Stimulated activated CD4-positive, alpha-beta T cell treated with anti-CD3 and anti-CD28 coated beads, Interleukin-4, amount 100 ng/mL, for 1 hour (primary cell): ENCODE measurements at regions not wholly inside any gene's neighbourhood (a gene's known extent, or its start where the extent isn't known, plus 50 kb on each side); places are given as distances from the start of the nearest gene placed in this dataset.

Experiments
- DNase-seq: peaks from one replicate; pipeline ENCODE4 v3.0.0-alpha.2; 2020

DNA sequence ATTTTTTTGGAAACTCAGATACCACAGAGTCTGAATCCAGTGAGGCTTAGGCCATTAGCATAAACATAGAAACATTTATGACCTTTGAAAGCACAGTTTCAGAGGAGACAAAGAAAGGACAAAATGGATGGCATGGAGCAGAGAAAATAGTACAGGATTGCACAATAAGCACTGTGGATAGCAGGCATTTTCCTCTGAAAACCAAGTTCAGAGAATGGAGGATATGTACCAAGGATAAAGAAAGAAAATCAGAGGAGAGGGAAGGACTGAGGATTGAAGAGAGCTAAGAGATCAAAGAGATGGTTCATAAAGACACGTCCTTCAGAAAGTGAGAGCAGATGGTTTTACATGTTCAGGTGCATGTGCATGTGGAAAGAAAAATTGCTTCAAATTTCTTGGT is 707.2 kb upstream of the CELF2 start:
- DNase-seq, result no peak

DNA sequence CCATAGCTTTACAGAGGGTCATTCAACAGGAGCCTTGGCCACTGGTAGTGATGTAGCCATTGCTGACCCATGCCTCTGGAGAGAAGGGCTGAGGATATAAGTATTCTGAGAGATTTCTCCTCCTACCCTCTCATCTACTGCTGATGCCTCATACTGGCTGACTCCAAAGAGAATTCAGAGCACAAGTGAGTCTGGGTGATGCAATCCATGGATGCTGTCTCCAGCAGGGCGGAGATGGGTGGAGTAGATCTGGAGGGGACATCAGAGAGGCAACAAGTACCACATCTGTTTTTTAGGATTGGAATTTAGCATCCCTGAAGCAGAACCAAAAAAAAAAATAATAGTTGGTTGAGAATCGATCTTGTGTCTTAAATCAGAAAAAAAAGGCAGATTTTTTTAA is 705.7 kb upstream of the CELF2 start:
- DNase-seq, result no peak

DNA sequence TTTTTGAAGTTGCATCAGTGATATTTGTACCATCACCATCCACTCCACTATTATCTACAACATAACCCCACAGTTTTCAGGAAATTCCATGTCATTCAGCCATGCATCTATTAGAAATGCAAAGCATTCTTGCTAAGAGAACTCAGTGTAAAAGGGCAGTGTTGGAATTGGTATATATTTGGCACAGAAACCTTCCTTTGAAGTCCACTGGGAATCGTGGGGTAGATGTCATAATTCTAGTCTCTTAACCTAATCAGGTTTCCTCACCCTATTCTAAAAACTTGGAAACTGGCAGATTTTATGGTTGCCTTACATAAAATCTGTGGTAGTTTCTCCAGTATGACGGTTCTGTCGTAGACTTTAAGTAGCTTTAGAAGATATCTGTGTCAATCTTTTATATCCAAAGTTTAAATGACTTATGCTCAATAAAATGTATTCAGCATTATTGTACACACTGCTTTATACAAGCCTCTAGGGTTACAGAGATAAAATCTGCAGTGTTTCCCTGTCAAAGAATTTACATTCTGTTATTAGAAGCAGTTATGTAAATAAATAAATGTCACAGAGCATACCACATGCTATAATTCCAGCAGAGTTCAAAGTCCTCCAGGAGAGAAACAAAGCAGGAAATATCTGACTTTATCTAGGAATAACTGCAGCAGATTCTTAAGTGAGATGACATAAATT is 704.4 kb upstream of the CELF2 start:
- DNase-seq, result no peak

DNA sequence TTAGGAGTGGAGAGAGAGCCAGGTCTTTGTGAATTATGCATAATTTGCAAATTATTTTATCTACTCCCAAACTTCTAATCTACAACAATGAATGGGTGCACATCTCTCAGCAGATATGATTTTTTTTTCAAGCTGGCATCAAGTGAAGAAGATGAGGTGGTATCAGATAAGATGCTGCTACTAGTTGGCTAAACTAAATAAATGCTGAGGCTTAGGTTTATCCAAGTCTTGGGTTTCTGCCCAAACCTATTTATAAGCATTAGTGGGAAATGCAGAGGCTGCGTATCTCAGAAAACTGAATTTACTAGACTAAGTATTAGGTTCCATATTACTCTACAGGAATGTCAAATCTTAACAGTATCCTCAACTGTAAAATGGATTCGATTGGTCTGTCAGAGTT is 703.0 kb upstream of the CELF2 start:
- DNase-seq, result no peak

DNA sequence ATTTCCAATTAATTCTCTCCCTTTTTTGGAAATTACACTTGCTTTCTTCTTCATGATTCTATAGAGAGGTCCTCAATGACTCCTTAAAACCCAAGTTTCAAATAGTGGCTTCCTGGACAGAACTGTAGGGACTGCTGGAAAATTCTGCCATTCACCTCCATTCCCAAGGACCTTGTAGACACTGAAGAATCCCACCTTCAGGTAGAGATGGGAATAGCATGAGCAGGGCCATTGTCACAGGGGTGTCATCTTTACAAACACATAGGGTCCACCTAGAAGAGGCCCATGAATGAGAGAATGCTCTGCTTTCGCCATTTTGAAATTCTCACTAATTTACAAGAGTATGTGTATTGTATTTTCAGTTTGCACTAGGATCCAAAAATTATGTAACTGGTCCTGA is 701.7 kb upstream of the CELF2 start:
- DNase-seq, result no peak

DNA sequence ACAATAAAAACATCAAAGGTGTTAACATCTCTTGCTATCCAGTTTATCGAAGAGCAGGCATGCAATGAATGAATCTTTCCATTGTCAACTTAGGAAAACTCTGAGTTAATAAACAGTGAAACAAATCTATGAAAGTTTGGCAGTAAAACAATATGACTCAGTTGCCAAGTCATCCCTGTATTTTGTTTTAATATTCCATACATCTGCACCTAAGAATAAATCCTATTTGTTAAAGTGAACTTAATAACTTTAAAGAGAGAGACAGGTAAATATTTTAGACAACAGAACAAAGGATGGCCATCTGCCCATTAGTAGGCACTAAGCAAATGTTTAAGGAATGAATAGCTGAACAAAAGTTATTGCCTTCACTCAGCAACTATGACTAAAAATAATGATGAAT is 700.5 kb upstream of the CELF2 start:
- DNase-seq, result no peak

DNA sequence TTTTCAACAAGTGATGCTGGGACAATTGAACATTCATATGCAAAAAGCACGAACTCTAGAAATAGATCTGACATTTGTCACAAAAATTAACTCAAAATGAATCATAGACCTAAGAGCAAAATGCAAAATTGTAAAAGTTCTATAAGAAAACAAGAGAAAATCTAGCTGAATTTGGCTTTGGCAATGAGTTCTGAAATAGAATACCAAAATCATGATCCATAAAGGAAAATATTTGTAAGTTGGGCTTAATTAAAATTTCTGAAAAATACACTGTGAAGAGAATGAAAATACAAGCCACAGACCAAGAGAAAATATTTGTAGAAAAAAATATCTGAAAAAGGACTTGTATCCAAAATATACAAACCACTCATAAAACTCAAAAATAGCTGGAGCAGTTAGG is 698.8 kb upstream of the CELF2 start:
- no peak for DNase-seq

DNA sequence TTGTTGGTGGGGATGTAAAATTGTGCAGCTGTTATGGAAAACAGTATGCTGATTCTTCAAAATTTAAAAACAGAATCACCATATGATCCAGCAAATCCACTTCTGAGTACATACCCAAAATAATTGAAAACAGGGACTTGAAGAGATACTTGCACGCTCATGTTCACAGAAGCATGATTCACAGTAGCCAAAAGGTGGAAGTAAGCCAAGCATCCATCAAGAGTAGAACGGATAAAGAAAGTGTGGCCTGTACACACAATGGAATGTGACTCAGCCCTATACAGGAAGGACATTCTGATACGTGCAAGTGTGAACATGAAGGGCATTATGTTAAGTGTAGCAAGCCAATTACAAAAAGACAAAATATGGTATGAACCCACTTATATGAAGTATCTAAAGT is 696.7 kb upstream of the CELF2 start:
- DNase-seq, result no peak

DNA sequence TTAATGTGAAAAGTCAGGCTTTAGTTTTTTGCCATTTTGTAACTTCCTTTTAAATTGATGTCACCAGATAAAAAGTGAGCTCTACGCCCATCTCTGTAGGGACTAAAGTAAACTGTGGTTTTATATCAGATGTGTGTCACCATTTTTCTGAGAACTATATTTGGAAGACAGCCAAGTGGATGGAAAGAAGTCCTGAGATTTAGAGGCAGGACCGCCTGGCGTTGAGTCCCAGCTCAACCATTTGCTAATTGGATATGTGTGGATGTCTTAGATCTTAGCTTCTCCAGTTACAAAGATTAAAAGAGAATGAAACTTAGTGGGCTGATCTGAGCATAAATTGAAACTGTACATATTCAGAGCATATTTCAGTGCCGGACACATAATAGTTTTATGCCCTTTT is 691.6 kb upstream of the CELF2 start:
- DNase-seq, result no peak

DNA sequence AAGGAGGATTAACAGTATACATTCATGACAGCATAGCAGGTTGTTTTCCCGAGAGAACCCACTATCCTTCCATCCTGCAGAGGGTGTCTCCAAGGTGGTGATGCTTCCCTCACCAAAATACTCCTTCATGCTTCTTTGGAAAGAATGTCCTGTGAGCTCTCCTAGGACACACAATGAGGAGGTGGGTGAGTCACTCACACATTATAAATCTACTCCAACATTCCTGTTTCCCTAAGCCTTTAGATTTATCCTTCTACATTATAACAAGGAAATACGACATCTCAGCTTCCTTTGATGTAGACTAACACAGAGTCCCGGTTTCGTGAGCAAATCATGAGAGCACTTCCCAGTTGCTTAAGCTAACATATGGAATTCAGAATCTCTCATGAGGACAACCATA is 689.7 kb upstream of the CELF2 start:
- no peak for DNase-seq

DNA sequence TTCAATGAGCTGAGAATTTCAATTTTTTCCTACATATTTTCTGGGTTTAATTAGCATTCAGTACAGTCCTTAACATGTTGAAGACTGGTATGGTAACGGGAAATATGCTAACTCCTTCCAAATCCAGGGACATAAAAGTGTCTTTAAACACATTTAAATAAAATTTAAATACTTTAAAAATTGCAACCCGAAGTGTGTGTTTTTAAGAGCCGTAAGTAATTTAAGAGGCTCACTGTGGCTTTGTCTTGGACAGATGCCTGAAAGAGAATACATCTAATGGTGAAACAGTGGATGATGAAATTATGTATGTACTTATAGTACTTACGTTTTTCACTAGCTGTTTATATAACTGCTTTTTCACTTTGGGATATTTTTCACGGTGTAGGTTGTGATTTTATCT is 687.3 kb upstream of the CELF2 start:
- DNase-seq, result no peak

DNA sequence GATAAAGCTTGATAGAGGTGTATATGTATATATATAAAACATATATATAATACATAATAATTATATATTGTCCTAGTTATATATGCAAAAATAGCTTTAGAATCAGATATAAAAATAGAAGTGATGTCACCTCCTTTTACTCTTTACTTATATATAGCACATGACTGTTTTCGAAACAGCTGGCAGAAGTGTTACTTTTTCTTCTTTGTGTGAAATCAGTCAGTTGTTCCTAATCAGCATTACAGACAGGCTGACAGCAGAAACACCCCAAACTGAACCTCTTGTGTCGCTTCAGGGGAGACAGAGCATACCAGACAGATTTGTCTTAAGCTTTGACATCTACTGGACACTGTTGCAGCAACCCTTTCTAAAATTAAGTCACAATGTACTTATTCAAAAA is 684.9 kb upstream of the CELF2 start:
- DNase-seq, result no peak

DNA sequence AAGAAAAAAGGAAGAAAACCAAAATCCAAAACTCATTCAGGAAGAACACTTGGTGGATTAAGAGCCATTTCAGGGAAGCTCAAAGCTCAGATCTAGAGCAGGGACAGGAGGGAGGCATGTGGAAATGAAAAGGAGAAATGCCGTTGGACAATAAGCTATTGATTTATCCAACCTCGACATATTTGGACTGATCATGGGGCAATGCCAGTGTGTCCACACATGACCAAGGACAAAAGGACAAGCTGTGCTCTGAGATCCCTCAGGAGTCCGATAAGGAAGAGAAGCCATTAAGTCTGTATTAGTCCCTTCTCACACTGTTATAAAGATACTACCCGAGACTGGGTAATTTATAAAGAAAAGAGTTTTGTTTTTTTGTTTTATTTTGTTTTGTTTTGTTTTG is 684.0 kb upstream of the CELF2 start:
- no peak for DNase-seq

DNA sequence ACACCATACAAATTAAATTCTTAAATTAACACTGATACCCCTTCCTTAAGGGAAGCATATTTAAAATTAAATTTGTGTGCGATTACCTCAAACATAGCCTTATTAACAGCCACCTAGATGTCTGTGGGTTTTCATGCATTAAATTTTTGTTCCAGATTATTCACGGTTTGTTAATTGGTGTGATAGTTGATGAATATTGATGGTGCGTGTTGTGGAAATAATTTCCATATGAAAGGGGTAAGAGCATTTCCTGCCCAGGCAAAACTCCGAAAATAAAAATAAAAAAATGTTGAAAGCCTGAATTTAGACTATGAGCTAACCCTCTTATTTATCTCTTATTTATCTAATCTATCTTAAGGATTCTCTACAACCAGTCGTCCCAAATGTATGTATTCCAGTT is 679.3 kb upstream of the CELF2 start:
- no peak for DNase-seq

DNA sequence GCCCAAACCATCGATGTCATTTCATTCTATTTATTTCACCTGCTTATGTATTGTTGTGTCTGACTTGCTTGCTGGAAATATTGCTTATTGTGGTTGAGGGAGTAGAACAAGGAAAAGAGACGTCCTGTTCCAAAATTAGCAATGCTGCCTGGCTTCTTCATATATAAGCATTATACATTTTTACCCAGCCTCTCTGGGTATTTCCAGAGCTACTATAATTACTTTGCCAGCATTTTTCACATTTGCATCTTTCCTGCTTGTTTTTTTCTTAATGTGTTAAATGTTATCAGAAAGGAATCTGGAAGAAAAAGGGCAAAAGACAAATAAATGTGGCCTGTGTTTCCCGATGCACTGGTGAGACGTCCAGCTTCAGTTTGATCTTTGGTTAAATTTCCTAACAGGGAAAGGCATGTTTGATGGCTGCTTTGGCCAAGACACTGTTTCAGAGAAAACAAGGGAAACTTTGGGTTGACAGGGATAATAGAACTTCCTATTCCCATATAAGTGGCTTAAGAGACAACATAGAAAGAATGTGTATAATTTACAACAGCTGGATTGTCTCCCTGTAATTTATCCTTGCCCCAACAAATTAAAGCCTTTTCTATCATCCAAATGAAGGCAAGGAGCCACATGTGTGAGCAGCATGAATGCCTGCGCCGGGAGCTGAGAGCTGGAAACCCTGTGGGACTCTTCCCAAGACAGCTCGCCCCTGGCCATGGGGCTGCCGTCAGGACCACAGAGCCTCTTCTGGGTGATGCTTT is 671.1 kb upstream of the CELF2 start:
- no peak for DNase-seq

DNA sequence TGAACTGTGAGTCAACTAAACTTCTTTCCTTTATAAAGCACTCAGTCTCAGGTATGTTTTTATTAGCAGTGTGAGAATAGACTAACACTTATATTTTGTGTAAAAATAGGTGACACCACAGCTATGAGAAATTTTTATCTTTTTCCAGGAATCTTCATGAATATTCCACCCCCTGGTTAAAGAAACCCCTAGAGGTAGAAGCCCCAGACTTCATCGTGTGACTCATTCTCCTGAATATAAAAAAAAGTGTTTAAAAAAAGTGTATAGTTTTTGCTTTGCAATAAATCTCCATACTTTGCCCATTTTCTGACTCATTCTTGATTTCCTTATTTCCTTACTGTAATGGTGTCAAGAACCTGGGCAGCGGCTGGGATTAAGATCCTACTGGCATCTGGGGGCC is 667.6 kb upstream of the CELF2 start:
- no peak for DNase-seq

DNA sequence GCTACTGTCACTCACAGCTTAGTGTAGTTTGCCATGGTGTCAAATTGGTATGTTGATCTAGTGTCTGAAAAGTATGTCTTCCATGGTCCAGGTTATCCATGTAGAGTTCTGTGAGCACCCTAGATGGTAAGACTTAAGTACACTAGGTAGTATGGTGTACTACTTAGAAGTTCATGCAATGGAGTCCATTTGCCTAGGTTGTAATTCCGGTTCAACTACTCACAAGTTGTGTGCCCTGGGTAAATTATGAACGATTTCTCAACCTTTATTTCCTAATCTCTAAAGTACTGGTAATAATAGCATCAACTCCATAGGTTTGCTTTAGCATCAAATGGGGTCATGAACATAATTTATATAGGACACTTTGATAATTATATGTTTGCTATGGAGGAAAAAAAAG is 666.2 kb upstream of the CELF2 start:
- no peak for DNase-seq

DNA sequence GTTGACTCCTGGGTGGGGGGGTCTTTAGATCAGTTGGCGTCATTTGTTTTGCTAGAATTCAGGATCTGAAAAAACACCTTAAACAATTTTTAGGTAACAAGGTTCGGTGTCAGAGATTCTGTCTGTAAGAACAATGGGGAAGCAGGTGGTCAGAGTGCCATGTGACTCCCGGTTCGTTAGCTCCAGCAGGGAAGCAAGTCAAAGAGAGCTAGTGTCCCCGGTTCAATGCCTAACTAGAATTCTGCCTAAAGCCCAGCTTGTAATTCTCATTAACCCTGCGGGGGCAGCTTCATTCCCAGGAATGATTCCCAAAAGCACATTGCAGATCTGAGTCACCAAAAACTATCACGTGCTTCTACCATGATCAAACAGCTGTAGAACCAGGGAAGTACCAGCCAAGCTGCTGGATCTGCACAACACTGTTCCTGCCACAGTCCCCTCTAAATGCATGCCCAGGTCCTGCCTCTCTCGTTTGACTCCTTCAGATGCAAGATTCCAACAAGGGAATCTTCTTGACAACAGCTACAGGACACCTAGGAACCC is 664.3 kb upstream of the CELF2 start:
- DNase-seq, result no peak

DNA sequence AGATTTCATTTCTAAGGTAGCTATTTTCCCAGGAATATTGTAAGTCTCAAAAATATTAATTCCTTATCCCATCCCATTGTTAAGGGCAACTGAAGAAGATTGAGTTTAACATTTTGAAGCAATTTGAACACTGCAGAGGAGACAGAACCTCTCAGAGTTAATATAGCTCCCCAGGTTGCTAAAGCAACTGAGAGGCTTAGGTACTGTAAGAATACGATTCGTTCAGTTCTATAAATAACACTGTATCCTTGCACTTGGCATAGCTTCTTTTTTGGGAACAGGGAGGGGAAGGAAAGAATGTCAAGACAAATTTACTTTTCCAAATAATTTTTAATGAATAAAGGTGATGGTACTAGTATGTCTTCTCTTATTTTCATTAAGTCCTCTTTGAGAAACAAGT is 658.4 kb upstream of the CELF2 start:
- DNase-seq, result no peak

DNA sequence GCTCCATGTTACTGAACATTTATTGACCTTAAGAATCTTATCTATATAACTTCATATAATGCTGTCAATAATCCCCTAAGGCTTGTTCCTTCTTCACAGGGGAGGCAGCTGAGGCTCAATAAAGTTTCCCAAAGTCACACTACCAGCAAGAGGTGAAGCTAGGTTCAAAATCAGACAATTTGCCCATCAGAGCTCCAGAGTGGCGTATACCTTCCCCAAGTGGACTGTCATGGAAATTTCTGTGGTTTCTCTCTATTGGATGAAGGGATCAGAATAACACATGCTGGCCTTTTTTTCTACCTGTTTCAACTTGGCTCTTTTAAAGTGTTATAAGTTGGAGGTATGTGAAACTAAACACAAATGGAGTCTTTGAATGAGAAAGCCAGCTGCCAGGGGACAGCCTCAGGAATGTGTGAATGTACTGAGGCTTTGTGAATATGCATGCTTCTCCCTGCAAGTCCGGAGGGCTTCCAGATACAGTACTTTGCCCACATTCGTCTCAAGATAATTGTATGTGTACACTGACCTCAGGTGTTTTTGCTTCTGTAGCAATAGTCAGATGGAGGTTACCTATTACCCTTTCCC is 656.3 kb upstream of the CELF2 start:
- no peak for DNase-seq

DNA sequence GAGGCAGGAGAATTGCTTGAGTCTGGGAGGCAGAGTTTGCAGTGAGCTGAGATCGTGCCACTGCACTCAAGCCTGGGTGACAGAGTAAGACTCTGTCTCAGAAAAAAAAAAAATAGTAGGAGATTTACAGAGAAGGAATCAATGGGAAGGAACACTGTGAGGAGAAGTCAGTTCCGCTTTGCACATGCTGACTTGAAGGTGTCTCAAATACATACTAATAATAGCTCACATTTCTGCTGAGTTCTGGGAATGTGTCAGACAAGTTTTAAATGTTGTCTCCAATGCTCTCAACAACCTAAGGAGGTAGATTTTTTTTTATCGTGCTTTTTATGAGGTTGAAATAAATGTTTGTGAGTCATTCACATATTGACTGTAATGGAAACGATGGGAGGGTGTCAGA is 654.9 kb upstream of the CELF2 start:
- DNase-seq, result no peak

DNA sequence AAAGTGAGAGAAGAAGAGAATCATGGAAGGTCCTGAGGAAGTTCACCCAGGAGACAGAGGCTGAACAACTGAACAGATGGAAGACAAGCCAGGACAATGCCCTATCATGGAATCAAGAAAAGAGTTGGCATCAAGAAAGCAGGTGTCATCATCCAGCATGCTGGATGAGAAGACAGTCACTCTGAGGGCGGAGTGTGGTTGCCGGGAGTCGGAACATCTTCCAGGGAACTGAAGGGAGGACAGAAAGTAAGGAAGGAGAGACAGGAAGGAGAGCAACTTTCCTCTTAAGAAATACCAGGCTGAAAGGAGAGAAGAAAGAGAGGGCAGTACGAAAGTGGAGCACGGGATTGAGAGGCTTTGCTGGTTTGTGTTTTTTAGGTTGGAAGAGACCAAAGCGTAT is 654.5 kb upstream of the CELF2 start:
- no peak for DNase-seq

DNA sequence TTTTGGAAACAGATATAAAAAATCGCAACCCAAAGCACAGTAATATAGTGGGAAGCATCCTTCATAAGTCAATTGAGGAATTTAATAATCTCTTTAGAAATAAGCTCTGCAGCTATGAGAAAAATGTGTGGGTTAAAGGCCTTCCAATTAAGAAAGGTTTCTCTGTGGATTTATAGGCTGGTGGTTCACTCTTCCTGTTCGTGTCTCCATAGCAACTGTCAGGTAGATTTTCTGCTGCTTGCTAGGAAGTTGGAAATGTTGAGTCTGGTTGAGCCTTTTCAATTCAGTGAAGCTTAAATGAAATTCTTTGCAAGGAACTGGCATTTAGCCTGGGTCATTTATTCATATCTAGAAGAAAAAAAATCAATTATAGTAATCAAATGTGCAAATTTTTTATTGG is 652.8 kb upstream of the CELF2 start:
- no peak for DNase-seq

DNA sequence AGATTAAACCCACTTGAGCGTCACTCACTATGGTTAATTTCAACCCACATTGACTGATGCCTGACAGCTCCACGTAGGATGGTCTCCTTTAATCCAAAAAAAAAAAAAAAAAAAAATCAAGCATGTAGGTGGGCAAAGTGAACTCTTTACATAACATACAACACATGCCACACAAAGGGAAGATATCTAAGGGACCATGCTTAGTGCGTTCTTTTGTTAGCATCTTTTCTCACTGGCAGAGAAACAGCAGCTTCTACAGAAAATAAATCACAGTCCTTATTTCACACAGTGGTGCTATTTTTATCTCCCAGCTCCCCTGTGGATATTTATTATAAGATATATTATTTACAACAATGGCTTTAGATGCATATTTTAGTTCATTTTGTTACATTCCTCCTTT is 652.0 kb upstream of the CELF2 start:
- DNase-seq, result no peak
